A673 (cell line): ENCODE measurements at regions not wholly inside any gene's neighbourhood (a gene's known extent, or its start where the extent isn't known, plus 50 kb on each side); places are given as distances from the start of the nearest gene placed in this dataset.

ENCODE experiments used
- CTCF ChIP-seq: fragments of 300-800, 200-600 bp; sonication (generic); conservative IDR thresholded peaks from 2 replicates; pipeline ENCODE4 v1.5.1; 2017; ENCODE audit warnings: low read depth, mild to moderate bottlenecking, antibody characterized with exemption, low read length, moderate library complexity, mixed read lengths
- EZH2 ChIP-seq: fragments of 200-600 bp; sonication (generic); IDR thresholded peaks from 2 replicates; pipeline ENCODE4 v1.6.1; 2017; ENCODE audit warnings: borderline replicate concordance, low read depth, mild to moderate bottlenecking, mixed read lengths, antibody characterized with exemption, low read length; ENCODE audit not compliant: poor library complexity, severe bottlenecking

GRCh38 chr14:100430571-100430970 lies 107.4 kb downstream of the SLC25A47 start:
- TF ChIP-seq CTCF (no peak), EZH2 (no peak)
